Stimulated activated CD8-positive, alpha-beta memory T cell treated with anti-CD3 and anti-CD28 coated beads, Interleukin-4, amount 100 ng/mL, for 48 hours (primary cell): ENCODE measurements at regions not wholly inside any gene's neighbourhood (a gene's known extent, or its start where the extent isn't known, plus 50 kb on each side); places are given as distances from the start of the nearest gene placed in this dataset.

Source experiments
- DNase-seq: peaks from one replicate; pipeline ENCODE4 v3.0.0-alpha.2; 2020

DNA sequence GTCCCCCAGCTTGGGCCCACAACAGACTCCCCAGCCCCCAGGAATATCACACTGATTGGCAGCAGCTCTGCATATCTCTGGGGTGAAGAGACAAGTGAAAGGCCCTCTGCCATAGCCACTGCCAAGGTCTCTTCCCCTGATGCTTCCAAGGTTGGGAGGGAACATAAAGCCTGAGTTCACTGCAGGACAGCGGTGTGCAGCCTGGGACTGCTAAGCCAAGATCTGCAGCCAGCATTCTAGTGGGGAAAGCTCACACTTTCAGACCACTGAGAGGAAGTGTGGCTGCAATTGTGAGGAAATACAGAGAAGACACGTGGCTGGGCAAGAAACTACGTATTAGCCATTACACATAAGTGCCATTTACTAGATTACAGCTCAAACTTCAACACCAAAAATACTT is 100.7 kb downstream of the MAIP1 start:
- DNase-seq = no peak

GRCh38 chr2:200063155-200063554 is 107.8 kb downstream of the MAIP1 start:
- DNase-seq = no peak

DNA sequence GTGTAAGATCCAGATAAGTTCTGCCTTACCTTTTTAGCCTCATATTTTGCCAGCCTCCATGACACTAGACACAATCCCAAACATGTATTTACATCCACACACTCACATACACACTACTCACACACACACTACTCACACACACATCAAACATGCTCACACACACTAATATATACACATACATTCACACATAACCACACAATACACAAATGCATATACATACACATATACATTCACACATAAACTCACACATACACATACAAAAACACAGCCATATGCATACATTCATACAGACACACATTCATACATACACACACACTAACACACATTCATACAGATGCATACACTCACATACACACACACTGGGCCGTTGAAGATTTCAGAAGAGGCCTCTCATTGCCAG is 109.5 kb downstream of the MAIP1 start:
- DNase-seq = no peak

- DNase-seq = no peak
These were observed 110.1 kb downstream of the MAIP1 start for GRCh38 chr2:200065477-200065876.

DNA sequence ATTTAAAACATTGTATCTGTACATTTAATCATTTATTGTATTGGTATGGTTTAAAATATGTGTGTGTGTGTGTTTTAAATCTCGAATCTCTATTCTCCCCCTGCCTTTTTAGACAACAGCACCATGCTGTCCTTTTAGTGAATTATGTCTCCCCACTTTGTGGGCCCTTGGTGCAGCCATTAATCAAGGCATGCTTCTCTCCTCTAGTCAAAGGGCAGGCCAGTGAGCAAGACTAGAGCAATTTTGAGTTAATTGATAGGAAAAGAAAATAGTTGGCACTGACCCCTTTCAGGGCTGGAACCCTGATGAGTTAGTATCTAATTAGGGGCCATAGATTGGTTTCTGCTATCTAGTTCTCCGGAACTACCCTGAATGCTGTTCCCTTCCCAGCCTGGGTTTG is 111.0 kb downstream of the MAIP1 start:
- DNase-seq = no peak

DNA sequence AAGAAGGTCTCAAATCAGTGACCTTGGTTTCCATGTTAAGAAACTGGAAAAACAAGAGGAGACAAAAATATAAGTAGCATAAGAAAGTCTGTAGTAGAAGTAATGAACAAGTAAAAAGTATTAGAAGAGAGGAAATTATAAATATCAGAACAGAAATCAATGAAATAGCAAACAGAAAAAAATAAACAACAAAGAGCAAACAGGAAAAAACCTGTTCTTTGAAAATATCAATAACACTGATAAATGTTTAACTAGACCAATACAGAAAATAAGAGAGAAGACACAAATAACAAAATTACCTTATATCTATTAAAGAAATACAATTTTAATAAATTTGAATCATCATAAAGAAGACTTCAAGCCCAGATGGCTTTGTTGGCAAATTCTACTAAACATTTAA is 113.3 kb downstream of the MAIP1 start:
- no peak for DNase-seq

- no peak for DNase-seq
These were observed 121.8 kb downstream of the MAIP1 start for GRCh38 chr2:200077210-200077650.

DNA sequence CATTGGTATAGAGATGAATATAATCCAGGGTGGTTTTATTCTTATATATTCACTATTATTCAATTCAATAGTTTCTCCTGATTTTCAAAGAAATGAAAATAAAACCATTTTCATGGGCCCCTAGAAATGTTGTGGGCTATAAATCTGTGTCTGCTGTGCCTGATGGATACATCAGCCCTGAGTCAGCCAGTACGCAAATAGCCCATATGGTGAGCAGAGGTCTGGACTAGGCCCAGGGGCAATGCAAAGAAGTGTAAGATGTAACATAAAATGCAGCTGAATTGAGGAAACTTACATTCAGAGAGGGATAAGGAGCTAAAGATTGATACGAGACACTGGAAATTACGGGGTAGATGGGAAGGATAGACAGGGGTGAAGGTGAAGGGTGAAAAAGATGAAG is 122.5 kb downstream of the MAIP1 start:
- DNase-seq = no peak

GRCh38 chr2:200079356-200079755 is 124.0 kb downstream of the MAIP1 start:
- no peak for DNase-seq

GRCh38 chr2:200081236-200081635 is 125.9 kb downstream of the MAIP1 start:
- DNase-seq = no peak

- no peak for DNase-seq
These were observed 126.4 kb downstream of the MAIP1 start for GRCh38 chr2:200081811-200082210.

DNA sequence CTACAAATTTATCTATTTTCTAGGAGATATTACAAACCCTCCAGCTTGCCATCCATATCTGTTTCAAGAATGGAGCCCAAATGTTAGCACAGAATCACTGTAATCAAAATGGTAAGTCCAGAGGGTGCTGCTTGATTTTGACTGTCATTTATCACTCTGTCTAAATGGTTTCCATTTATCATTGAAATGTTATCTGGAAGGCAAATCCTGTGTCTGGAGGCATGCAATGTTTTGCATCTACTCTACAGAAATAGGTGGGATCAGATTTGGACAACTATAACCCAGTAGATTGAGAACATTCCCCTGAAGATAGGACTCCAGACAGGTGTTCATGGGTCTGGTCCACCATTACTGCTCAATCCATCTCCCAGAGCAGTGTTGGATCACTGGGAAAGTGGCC is 128.7 kb downstream of the MAIP1 start:
- no peak for DNase-seq

DNA sequence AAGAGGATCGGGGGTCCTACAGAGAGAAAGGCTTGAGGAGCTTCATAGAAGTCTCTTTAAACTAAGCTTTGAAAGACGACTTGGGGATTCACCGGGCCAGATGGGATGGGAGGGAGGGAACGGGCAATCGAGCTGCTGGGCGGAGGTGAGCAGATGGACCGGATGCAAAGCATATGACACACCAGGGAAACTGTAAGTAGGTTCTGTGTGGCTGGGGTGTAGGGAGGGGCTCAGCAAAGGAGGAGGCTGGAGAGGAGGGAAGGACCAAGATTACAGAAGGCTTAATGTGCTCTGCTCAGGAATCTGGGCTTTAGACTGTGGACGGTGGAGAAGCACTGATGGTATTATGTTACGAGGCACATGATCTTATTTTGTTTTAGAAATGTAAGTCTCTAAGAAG is 131.5 kb downstream of the MAIP1 start:
- no peak for DNase-seq

DNA sequence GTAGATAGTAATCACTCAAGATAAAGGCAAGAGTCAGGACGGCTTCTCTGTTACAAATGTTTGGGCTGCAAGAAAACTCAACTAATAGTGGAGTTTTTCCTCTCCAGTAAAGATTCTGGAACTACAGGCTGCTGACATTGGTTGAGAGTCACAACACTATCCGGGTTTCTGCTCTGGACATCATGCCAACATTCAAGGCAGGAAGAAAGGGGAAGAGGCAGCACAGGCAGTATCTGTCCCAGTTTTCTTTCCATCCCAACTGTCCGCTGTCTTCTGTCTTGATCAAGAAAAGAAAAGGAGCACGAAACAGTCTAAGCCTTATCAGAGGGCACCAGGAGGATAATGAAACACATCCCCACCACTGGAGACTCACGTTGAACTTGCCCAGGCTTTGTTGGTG is 132.1 kb downstream of the MAIP1 start:
- no peak for DNase-seq

DNA sequence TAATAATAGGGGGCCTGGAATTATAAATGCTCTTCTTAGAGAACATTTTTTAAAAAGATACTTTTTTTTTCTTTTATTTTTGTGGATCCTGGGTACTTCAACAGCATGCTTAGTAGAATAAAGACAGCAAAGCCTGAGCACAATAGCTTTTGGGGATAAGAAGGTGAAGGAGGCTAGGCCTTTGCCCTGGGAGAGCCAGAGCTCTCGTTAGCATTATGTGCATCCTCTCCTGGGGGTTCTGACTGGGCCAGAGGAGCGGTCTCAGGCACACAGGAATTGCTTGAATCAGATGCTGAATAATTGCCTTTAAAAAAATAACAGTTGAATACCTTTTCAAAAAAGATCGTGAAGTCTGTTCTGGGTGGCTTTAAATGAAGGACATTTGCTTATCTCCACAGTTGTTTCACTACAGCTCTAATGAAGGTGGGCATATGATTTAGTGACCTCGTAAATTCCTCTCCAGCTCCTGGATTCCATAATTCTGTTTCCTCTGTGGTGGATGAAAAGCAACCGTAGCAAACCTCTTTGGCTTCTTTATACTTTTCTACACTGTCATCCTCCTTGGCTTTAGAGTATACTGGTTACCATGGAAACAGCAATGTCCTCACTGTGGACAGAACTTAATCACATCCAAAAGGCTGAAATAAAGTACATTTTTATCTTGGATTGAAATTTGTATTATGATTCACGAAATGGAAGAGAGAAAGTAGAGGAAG is 133.8 kb downstream of the MAIP1 start:
- DNase-seq = no peak

GRCh38 chr2:200089756-200090109 is 134.4 kb downstream of the MAIP1 start:
- DNase-seq = no peak

DNA sequence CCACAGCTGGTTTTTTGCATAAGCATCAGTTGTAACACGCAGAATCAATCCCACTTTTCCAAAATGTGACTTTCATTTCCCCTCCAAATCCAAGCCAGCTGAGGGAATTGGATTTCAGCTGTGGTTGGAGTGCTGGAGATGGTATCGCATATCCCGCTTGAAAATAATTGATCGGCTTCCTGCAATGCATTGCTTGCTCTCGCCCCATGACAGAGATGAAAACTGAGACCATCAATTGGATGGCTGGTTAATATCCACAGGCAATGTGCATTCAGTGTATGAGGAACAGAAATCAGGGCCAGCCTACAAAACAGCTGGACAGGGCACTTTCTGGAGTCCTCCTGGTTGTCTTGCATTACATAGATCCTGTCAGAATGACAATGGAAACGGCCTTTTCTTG is 135.3 kb downstream of the MAIP1 start:
- no peak for DNase-seq

GRCh38 chr2:200091126-200091525 is 135.7 kb downstream of the MAIP1 start:
- no peak for DNase-seq

- no peak for DNase-seq
These were observed 136.9 kb downstream of the MAIP1 start for GRCh38 chr2:200092235-200092634.

DNA sequence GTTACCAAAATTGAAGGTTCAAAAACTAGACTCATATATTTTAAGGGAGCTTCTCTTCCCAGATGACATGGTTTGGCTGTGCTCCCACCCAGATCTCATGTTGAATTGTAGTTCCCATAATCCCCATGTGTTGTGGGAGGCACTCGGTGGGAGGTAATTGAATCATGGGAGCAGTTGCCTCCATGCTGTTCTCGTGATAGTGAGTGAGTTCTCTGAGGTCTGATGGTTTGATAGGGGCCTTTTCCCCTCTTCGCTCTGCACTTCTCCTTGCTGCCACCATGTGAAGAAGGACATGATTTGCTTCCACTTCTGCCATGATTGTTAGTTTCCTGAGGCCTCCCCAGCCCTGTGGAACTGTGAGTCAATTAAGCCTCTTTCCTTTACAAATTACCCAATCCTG is 140.1 kb downstream of the MAIP1 start:
- DNase-seq = no peak

DNA sequence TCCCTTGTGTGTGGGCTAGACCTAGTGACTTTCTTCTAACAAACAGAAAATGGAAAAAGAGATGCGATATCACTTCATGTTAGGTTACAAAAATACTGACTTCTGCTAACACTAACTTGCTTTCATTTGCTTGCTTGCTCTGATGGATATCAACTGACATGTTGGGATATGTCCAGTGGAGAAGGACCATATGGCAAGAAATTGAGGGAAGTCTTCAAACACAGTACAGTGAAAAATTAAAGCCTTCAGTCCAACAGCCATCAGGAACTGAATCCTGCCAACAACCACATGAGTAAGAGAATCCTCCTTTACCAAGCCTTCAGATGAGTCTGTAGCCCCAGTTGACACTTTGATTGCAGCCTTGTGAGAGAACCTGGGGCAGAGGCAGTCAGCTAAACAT is 143.9 kb downstream of the MAIP1 start:
- DNase-seq = no peak

GRCh38 chr2:200100027-200100426 is 144.6 kb downstream of the MAIP1 start:
- no peak for DNase-seq

DNA sequence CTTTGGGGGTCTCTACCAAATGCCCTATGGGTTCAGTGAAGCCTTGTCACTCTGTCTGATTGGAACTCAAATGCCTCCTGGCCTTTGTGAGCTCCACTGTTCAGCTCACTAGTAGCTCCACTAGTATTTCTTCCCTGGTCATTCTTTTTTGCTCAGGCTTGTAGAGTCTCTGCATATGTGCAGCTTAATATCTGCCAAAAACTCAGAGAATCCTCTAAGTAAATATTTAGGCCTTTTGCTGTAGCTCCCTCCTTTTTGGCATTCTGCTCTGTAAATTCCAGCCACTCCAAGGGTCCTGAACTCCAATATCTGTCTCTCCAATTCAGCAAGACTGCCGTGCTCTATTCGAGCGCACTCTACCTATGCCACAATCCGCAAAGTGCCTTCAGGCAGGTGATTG is 146.5 kb downstream of the MAIP1 start:
- no peak for DNase-seq

GRCh38 chr2:200102971-200103370 is 147.6 kb downstream of the MAIP1 start:
- DNase-seq = no peak

DNA sequence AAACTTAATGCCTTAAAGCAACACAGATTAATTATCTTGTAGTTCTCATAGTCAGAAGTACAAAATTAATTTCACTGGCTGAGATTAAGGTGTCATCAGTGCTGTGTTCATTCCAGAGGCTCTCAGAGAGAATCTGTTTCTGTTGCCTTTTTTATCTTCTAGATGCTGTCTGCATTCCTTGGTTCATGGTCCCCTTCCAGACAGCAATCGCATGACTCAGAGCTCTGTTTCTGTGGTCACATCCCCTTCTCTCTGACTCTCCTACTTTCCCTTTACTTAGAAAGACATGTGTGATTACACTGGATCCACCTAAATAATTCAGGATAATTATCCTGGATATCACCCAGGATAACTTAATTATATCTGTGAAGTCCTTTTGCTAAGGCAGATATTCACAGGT is 148.6 kb downstream of the MAIP1 start:
- DNase-seq = no peak
